ENCODE measurements at regions not wholly inside any gene's neighbourhood (a gene's known extent, or its start where the extent isn't known, plus 50 kb on each side); places are given as distances from the start of the nearest gene placed in this dataset.

GRCh38 chr5:123795688-123796087 lies 283.7 kb downstream of the CSNK1G3 start:
- H3K4me2 ChIP-seq (ENCODE audit: low read length) = no peak overlapping the region
- H3K9me3 ChIP-seq (replicated peaks; ENCODE audit: low read length) = no peaks in the 10 kb centered on the region
- no peak overlapping the region for H3K4me3 ChIP-seq (ENCODE audit: low read length)
- H3K36me3 ChIP-seq (ENCODE audit: insufficient read depth, low read length) = no peaks in the 10 kb centered on the region
- no peaks in the 10 kb centered on the region for H3K4me1 ChIP-seq (ENCODE audit: control insufficient read depth, insufficient read depth, low read length)
- H3K9ac ChIP-seq (ENCODE audit: low read depth, low read length) = no peak overlapping the region
- H3K27me3 ChIP-seq (ENCODE audit: control insufficient read depth, insufficient read depth, low read length) = no peaks in the 10 kb centered on the region

DNA sequence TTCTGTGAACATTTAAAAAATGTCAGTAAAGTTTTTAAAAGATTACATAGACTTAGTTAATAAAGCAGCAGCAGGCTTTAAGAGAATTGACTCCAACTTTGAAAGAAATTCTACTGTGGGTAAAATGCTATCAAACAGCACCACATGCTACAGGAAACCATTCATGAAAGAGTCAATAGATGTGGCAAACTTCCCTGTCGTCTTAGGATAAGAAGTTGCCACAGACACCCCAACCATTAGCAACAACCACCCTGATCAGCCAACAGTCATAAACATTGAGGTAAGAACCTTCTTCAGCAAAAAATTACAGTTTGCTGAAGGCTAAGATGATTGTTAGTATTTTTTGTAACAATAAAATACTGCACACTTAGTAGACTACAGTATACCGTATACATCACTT lies 278.2 kb downstream of the CSNK1G3 start:
- Histone ChIP-seq H3K9ac (ENCODE audit: low read depth, low read length) (no peak overlapping the region), H3K4me1 (ENCODE audit: control insufficient read depth, insufficient read depth, low read length) (peaks cover 10% of the 10 kb centered on the region), H3K4me2 (ENCODE audit: low read length) (no peak overlapping the region), H3K9me3 (replicated peaks; ENCODE audit: low read length) (peaks cover 8% of the 10 kb centered on the region), H3K36me3 (ENCODE audit: insufficient read depth, low read length) (no peaks in the 10 kb centered on the region), H3K4me3 (ENCODE audit: low read length) (no peak overlapping the region), H3K27me3 (ENCODE audit: control insufficient read depth, insufficient read depth, low read length) (no peaks in the 10 kb centered on the region)

- H3K27me3 ChIP-seq (ENCODE audit: control insufficient read depth, insufficient read depth, low read length) = no peaks in the 10 kb centered on the region
Measured at GRCh38 chr5:123787635-123788034, 275.7 kb downstream of the CSNK1G3 start.

DNA sequence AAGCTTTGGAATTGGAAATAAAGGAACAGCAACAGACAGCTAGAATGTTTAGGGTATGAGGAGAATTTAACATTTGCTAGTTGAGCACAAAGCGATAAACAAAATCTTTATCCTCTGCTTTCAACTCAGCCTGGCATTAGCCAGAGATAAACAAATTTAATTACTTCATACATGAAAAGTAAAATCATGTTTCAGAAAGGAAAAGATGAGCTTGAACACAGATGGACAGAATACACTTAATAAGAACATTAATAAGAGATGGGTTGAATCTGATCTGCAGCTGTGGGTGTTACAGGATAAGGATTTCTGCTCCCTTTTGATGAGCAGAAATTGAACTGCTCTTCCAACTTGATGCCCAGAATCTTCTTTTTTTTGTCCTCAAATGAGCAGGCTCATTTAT lies 275.2 kb downstream of the CSNK1G3 start:
- Histone ChIP-seq H3K4me2 (ENCODE audit: low read length) (no peak overlapping the region), H3K4me3 (ENCODE audit: low read length) (no peak overlapping the region), H3K36me3 (ENCODE audit: insufficient read depth, low read length) (no peaks in the 10 kb centered on the region), H3K4me1 (ENCODE audit: control insufficient read depth, insufficient read depth, low read length) (peaks cover 19% of the 10 kb centered on the region), H3K27me3 (ENCODE audit: control insufficient read depth, insufficient read depth, low read length) (no peaks in the 10 kb centered on the region), H3K9ac (ENCODE audit: low read depth, low read length) (no peak overlapping the region), H3K9me3 (replicated peaks; ENCODE audit: low read length) (peaks cover 8% of the 10 kb centered on the region)

More at GRCh38 chr5:123787635-123788034, 275.7 kb downstream of the CSNK1G3 start:
- Histone ChIP-seq H3K4me2 (ENCODE audit: low read length) (no peak overlapping the region), H3K4me1 (ENCODE audit: control insufficient read depth, insufficient read depth, low read length) (peaks cover 19% of the 10 kb centered on the region), H3K36me3 (ENCODE audit: insufficient read depth, low read length) (no peaks in the 10 kb centered on the region), H3K9ac (ENCODE audit: low read depth, low read length) (no peak overlapping the region), H3K4me3 (ENCODE audit: low read length) (no peak overlapping the region), H3K9me3 (replicated peaks; ENCODE audit: low read length) (peaks cover 8% of the 10 kb centered on the region)

- H3K9ac ChIP-seq (ENCODE audit: low read depth, low read length) = no peak overlapping the region
- no peak overlapping the region for H3K4me3 ChIP-seq (ENCODE audit: low read length)
Measured at GRCh38 chr5:123786411-123786810, 274.4 kb downstream of the CSNK1G3 start.

DNA sequence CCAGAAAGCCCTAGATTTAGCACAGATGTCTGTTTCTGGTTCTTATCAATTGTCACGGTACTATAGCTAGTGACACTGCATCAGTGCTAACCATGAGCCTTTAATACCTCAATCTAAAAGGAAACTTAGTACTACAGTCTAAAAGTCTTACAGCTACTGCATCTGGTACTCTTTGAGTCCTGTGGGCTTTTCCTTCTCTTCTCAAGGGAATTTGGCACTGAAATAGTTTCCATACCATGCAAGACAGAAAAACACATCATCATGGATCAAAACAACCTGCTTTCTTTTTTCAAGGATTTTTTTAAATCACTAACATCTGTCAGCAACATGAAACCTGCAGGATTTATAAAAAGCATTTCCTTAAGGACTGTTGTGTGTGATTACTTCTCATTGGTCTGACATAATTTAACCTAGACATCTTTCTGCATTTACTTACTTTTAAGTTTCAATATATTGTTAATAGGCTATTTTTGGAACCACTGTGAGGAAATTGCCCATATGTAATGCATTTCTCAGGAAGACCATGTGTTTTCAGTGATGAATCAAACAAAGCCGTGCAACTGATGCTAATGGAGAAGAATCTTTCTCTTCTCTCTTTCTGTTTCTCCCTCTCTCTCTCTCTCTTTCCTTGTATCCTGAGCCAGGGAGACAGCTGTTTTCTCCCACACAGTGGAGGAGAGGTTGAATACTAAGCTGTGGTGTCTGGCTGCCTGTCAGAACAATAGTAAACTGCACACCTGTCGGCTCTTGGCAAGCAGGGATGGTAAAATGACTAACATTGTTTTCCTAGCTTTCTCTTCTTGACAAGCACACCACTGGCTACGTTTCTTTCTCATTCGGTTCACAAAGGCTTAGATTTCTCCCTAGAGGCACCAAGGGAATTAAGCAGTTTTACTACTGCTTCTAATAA lies 273.4 kb downstream of the CSNK1G3 start:
- peak overlapping the region; percentile 53 for H3K4me2 ChIP-seq (ENCODE audit: low read length)
- no peaks in the 10 kb centered on the region for H3K27me3 ChIP-seq (ENCODE audit: control insufficient read depth, insufficient read depth, low read length)
- H3K9me3 ChIP-seq (replicated peaks; ENCODE audit: low read length) = peaks cover 8% of the 10 kb centered on the region
- no peaks in the 10 kb centered on the region for H3K36me3 ChIP-seq (ENCODE audit: insufficient read depth, low read length)
- peak overlapping the region; percentile 12 for H3K9ac ChIP-seq (ENCODE audit: low read depth, low read length)
- H3K4me3 ChIP-seq (ENCODE audit: low read length) = peak overlapping the region; percentile 28
- H3K4me1 ChIP-seq (ENCODE audit: control insufficient read depth, insufficient read depth, low read length) = peaks cover 19% of the 10 kb centered on the region

More at GRCh38 chr5:123786411-123786810, 274.4 kb downstream of the CSNK1G3 start:
- Histone ChIP-seq H3K36me3 (ENCODE audit: insufficient read depth, low read length) (no peaks in the 10 kb centered on the region), H3K4me1 (ENCODE audit: control insufficient read depth, insufficient read depth, low read length) (peaks cover 19% of the 10 kb centered on the region), H3K4me2 (ENCODE audit: low read length) (peak overlapping the region; percentile 53), H3K27me3 (ENCODE audit: control insufficient read depth, insufficient read depth, low read length) (no peaks in the 10 kb centered on the region), H3K9me3 (replicated peaks; ENCODE audit: low read length) (peaks cover 8% of the 10 kb centered on the region)

DNA sequence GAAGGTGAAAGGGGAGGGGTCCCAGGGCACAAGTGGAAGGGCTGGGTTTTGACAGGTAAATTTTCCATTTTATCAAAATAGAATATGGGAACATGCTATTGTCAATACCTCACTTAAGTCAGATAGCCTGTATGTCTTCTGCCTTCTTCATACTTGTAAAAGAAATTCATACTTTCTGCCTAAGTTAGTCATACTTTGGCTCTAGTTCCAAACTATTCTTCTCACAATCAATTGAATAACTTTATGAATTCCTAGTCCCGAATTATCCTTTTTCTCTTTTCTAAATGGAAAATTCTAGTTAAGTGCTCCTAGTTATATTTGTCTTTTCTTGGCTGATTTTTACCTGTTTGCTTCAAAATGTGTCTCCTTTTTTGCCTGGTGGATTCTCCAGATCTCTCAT lies 271.4 kb downstream of the CSNK1G3 start:
- Histone ChIP-seq H3K27me3 (ENCODE audit: control insufficient read depth, insufficient read depth, low read length) (no peaks in the 10 kb centered on the region), H3K9ac (ENCODE audit: low read depth, low read length) (no peak overlapping the region), H3K36me3 (ENCODE audit: insufficient read depth, low read length) (no peaks in the 10 kb centered on the region), H3K4me1 (ENCODE audit: control insufficient read depth, insufficient read depth, low read length) (peaks cover 19% of the 10 kb centered on the region), H3K4me3 (ENCODE audit: low read length) (no peak overlapping the region), H3K9me3 (replicated peaks; ENCODE audit: low read length) (no peaks in the 10 kb centered on the region), H3K4me2 (ENCODE audit: low read length) (no peak overlapping the region)

GRCh38 chr5:123778641-123779040 lies 266.7 kb downstream of the CSNK1G3 start:
- H3K4me3 ChIP-seq (ENCODE audit: low read length) = no peak overlapping the region
- H3K4me2 ChIP-seq (ENCODE audit: low read length) = no peak overlapping the region
- H3K4me1 ChIP-seq (ENCODE audit: control insufficient read depth, insufficient read depth, low read length) = no peaks in the 10 kb centered on the region
- no peaks in the 10 kb centered on the region for H3K36me3 ChIP-seq (ENCODE audit: insufficient read depth, low read length)
- H3K9ac ChIP-seq (ENCODE audit: low read depth, low read length) = no peak overlapping the region
- no peaks in the 10 kb centered on the region for H3K27me3 ChIP-seq (ENCODE audit: control insufficient read depth, insufficient read depth, low read length)
- no peaks in the 10 kb centered on the region for H3K9me3 ChIP-seq (replicated peaks; ENCODE audit: low read length)

GRCh38 chr5:123776761-123777160 lies 264.8 kb downstream of the CSNK1G3 start:
- Histone ChIP-seq H3K27me3 (ENCODE audit: control insufficient read depth, insufficient read depth, low read length) (no peaks in the 10 kb centered on the region), H3K4me2 (ENCODE audit: low read length) (no peak overlapping the region)

GRCh38 chr5:123771715-123772114 lies 259.7 kb downstream of the CSNK1G3 start:
- no peak overlapping the region for H3K4me2 ChIP-seq (ENCODE audit: low read length)
- H3K36me3 ChIP-seq (ENCODE audit: insufficient read depth, low read length) = no peaks in the 10 kb centered on the region
- H3K4me3 ChIP-seq (ENCODE audit: low read length) = no peak overlapping the region
- no peak overlapping the region for H3K9ac ChIP-seq (ENCODE audit: low read depth, low read length)
- no peaks in the 10 kb centered on the region for H3K27me3 ChIP-seq (ENCODE audit: control insufficient read depth, insufficient read depth, low read length)
- no peaks in the 10 kb centered on the region for H3K9me3 ChIP-seq (replicated peaks; ENCODE audit: low read length)
- no peaks in the 10 kb centered on the region for H3K4me1 ChIP-seq (ENCODE audit: control insufficient read depth, insufficient read depth, low read length)

More at GRCh38 chr5:123776761-123777160, 264.8 kb downstream of the CSNK1G3 start:
- no peaks in the 10 kb centered on the region for H3K36me3 ChIP-seq (ENCODE audit: insufficient read depth, low read length)
- H3K4me3 ChIP-seq (ENCODE audit: low read length) = no peak overlapping the region
- no peak overlapping the region for H3K9ac ChIP-seq (ENCODE audit: low read depth, low read length)
- H3K9me3 ChIP-seq (replicated peaks; ENCODE audit: low read length) = no peaks in the 10 kb centered on the region
- H3K4me1 ChIP-seq (ENCODE audit: control insufficient read depth, insufficient read depth, low read length) = no peaks in the 10 kb centered on the region

DNA sequence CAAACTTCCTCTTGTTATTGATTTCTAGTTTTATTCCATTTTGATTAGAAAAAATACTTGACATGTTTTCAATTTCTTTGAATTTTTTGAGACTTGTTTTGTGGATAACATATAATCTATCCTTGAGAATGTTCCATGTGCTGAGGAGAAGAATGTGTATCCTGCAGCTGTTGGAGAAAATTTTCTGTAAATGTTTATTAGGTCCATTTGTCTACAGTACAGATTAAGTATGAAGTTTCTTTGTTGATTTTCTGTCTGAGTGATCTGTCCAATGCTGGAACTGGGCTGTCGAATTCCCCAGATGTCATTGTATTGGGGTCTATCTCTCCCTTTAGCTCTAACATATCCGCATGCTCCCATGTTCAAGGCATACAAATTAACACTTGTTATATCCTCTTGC lies 251.2 kb downstream of the CSNK1G3 start:
- H3K9ac ChIP-seq (ENCODE audit: low read depth, low read length) = no peak overlapping the region
- no peaks in the 10 kb centered on the region for H3K36me3 ChIP-seq (ENCODE audit: insufficient read depth, low read length)
- no peaks in the 10 kb centered on the region for H3K9me3 ChIP-seq (replicated peaks; ENCODE audit: low read length)
- H3K4me2 ChIP-seq (ENCODE audit: low read length) = no peak overlapping the region
- H3K4me3 ChIP-seq (ENCODE audit: low read length) = no peak overlapping the region
- H3K27me3 ChIP-seq (ENCODE audit: control insufficient read depth, insufficient read depth, low read length) = no peaks in the 10 kb centered on the region
- no peaks in the 10 kb centered on the region for H3K4me1 ChIP-seq (ENCODE audit: control insufficient read depth, insufficient read depth, low read length)

DNA sequence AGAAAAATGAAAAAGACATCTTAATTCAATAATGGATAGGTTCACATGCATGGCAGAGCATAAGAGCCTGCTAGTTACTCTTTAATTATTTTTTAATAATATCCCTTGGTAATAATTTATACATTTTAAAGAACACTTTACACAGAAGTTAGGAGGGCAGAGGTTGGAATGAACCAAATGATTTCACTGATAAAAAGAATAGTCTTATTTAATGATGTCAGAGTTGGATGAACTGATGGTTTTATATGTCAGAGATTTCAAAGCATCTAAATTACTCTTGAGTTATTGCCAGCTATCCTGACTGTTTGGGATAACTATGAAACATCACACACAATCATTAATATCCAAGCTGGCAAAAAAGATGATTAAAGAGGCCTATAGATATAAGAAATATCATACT lies 244.8 kb downstream of the CSNK1G3 start:
- no peaks in the 10 kb centered on the region for H3K27me3 ChIP-seq (ENCODE audit: control insufficient read depth, insufficient read depth, low read length)
- no peak overlapping the region for H3K4me3 ChIP-seq (ENCODE audit: low read length)
- H3K9ac ChIP-seq (ENCODE audit: low read depth, low read length) = no peak overlapping the region
- H3K4me1 ChIP-seq (ENCODE audit: control insufficient read depth, insufficient read depth, low read length) = peaks cover 34% of the 10 kb centered on the region
- no peak overlapping the region for H3K4me2 ChIP-seq (ENCODE audit: low read length)
- no peaks in the 10 kb centered on the region for H3K9me3 ChIP-seq (replicated peaks; ENCODE audit: low read length)
- no peaks in the 10 kb centered on the region for H3K36me3 ChIP-seq (ENCODE audit: insufficient read depth, low read length)

All from skeletal muscle satellite cell (primary cell).